ENCODE measurements at regions not wholly inside any gene's neighbourhood (a gene's known extent, or its start where the extent isn't known, plus 50 kb on each side); places are given as distances from the start of the nearest gene placed in this dataset.
"Not testable (repeated sequence)": the region's sequence is repeated elsewhere in the genome, so short reads cannot be mapped to it uniquely, and the experiment has no call there.

GRCh38 chr7:126057979-126058378, 1128.4 kb upstream of the POT1 start:
- Histone ChIP-seq H3K4me3 (ENCODE audit: low read depth, low read length, poor library complexity, severe bottlenecking) (no peak overlapping the region), H3F3A (ENCODE audit: insufficient read depth, low read length) (no peaks in the 10 kb centered on the region), H3K4me1 (ENCODE audit: insufficient read depth, low read length, severe bottlenecking) (no peaks in the 10 kb centered on the region), H3K9me3 (ENCODE audit: low read length) (no peaks in the 10 kb centered on the region), H3K79me2 (ENCODE audit: insufficient read depth, low read length) (no peaks in the 10 kb centered on the region), H3K27me3 (ENCODE audit: insufficient read depth, low read length) (no peaks in the 10 kb centered on the region), H3K9me2 (ENCODE audit: low read depth, low read length) (no peaks in the 10 kb centered on the region), H4K20me1 (ENCODE audit: insufficient read depth, low read length) (no peaks in the 10 kb centered on the region), H3K4me2 (ENCODE audit: low read length) (no peak overlapping the region), H2AFZ (ENCODE audit: low read length) (no peak overlapping the region), H3K36me3 (ENCODE audit: insufficient read depth, low read length) (no peaks in the 10 kb centered on the region), H3K9ac (ENCODE audit: low read length) (no peak overlapping the region), H3K27ac (ENCODE audit: low read depth, low read length, poor library complexity, severe bottlenecking) (no peak overlapping the region)
- no peak for TF ChIP-seq EZH2 (IDR thresholded peaks at IDR 0.05; ENCODE audit: borderline replicate concordance, low read length)
- TF ChIP-seq CTCF (IDR thresholded peaks at IDR 0.05; ENCODE audit: low read length), result no peak

GRCh38 chr7:126056613-126057012, 1127.0 kb upstream of the POT1 start:
- H4K20me1 ChIP-seq (ENCODE audit: insufficient read depth, low read length); H3F3A ChIP-seq (ENCODE audit: insufficient read depth, low read length); H3K9ac ChIP-seq (ENCODE audit: low read length); H3K36me3 ChIP-seq (ENCODE audit: insufficient read depth, low read length); H3K4me1 ChIP-seq (ENCODE audit: insufficient read depth, low read length, severe bottlenecking); H3K27ac ChIP-seq (ENCODE audit: low read depth, low read length, poor library complexity, severe bottlenecking); H3K4me2 ChIP-seq (ENCODE audit: low read length); H3K4me3 ChIP-seq (ENCODE audit: low read depth, low read length, poor library complexity, severe bottlenecking); H2AFZ ChIP-seq (ENCODE audit: low read length); H3K27me3 ChIP-seq (ENCODE audit: insufficient read depth, low read length); H3K9me3 ChIP-seq (ENCODE audit: low read length); H3K9me2 ChIP-seq (ENCODE audit: low read depth, low read length); H3K79me2 ChIP-seq (ENCODE audit: insufficient read depth, low read length): not testable (repeated sequence)

- TF ChIP-seq CTCF (IDR thresholded peaks at IDR 0.05; ENCODE audit: low read length) (no peak), EZH2 (IDR thresholded peaks at IDR 0.05; ENCODE audit: borderline replicate concordance, low read length) (no peak)
- H3K9me2 ChIP-seq (ENCODE audit: low read depth, low read length), result no peaks in the 10 kb centered on the region
- H3K4me1 ChIP-seq (ENCODE audit: insufficient read depth, low read length, severe bottlenecking), result no peaks in the 10 kb centered on the region
- H2AFZ ChIP-seq (ENCODE audit: low read length), result no peak overlapping the region
- H3K79me2 ChIP-seq (ENCODE audit: insufficient read depth, low read length), result no peaks in the 10 kb centered on the region
- no peaks in the 10 kb centered on the region for H3K27me3 ChIP-seq (ENCODE audit: insufficient read depth, low read length)
- no peaks in the 10 kb centered on the region for H3K36me3 ChIP-seq (ENCODE audit: insufficient read depth, low read length)
- no peak overlapping the region for H3K4me2 ChIP-seq (ENCODE audit: low read length)
- no peak overlapping the region for H3K9ac ChIP-seq (ENCODE audit: low read length)
- no peak overlapping the region for H3K4me3 ChIP-seq (ENCODE audit: low read depth, low read length, poor library complexity, severe bottlenecking)
- H3K27ac ChIP-seq (ENCODE audit: low read depth, low read length, poor library complexity, severe bottlenecking), result no peak overlapping the region
- no peaks in the 10 kb centered on the region for H4K20me1 ChIP-seq (ENCODE audit: insufficient read depth, low read length)
- no peaks in the 10 kb centered on the region for H3F3A ChIP-seq (ENCODE audit: insufficient read depth, low read length)
- no peaks in the 10 kb centered on the region for H3K9me3 ChIP-seq (ENCODE audit: low read length)
Observed at GRCh38 chr7:126052229-126052628, 1122.6 kb upstream of the POT1 start.

- H3K79me2 ChIP-seq (ENCODE audit: insufficient read depth, low read length), result no peaks in the 10 kb centered on the region
- no peaks in the 10 kb centered on the region for H3F3A ChIP-seq (ENCODE audit: insufficient read depth, low read length)
- H3K36me3 ChIP-seq (ENCODE audit: insufficient read depth, low read length), result no peaks in the 10 kb centered on the region
- no peaks in the 10 kb centered on the region for H3K9me3 ChIP-seq (ENCODE audit: low read length)
- H3K27me3 ChIP-seq (ENCODE audit: insufficient read depth, low read length), result no peaks in the 10 kb centered on the region
- H4K20me1 ChIP-seq (ENCODE audit: insufficient read depth, low read length), result no peaks in the 10 kb centered on the region
- no peak for TF ChIP-seq EZH2 (IDR thresholded peaks at IDR 0.05; ENCODE audit: borderline replicate concordance, low read length)
- no peak for TF ChIP-seq CTCF (IDR thresholded peaks at IDR 0.05; ENCODE audit: low read length)
- H3K4me3 ChIP-seq (ENCODE audit: low read depth, low read length, poor library complexity, severe bottlenecking), result no peak overlapping the region
- no peak overlapping the region for H2AFZ ChIP-seq (ENCODE audit: low read length)
- no peak overlapping the region for H3K27ac ChIP-seq (ENCODE audit: low read depth, low read length, poor library complexity, severe bottlenecking)
- no peaks in the 10 kb centered on the region for H3K4me1 ChIP-seq (ENCODE audit: insufficient read depth, low read length, severe bottlenecking)
- H3K9me2 ChIP-seq (ENCODE audit: low read depth, low read length), result peaks cover 3% of the 10 kb centered on the region; the same call in 1 of the 2 replicates
- H3K9ac ChIP-seq (ENCODE audit: low read length), result no peak overlapping the region
- no peak overlapping the region for H3K4me2 ChIP-seq (ENCODE audit: low read length)
Observed at GRCh38 chr7:126044662-126045061, 1115.0 kb upstream of the POT1 start.

Data from OCI-LY1 (cell line).